HUES48 (cell line): ENCODE measurements at regions not wholly inside any gene's neighbourhood (a gene's known extent, or its start where the extent isn't known, plus 50 kb on each side); places are given as distances from the start of the nearest gene placed in this dataset.
A peak's percentile ranks its signal among the peaks of the same experiment; 100 is the strongest.
"Not testable (repeated sequence)": the region's sequence is repeated elsewhere in the genome, so short reads cannot be mapped to it uniquely, and the experiment has no call there.

Experiments used
- H3K27ac ChIP-seq: one replicate; pipeline ENCODE4 v1.7.0; 2013; ENCODE audit warnings: low read depth, low read length, inconsistent platforms
- H3K27me3 ChIP-seq: 2 replicates; pipeline ENCODE4 v1.6.1; 2013; ENCODE audit warnings: mild to moderate bottlenecking, low read length; ENCODE audit not compliant: control insufficient read depth, insufficient read depth
- H3K36me3 ChIP-seq: 2 replicates; pipeline ENCODE4 v1.6.1; 2013; ENCODE audit warnings: low read length; ENCODE audit not compliant: control insufficient read depth, insufficient read depth
- H3K4me1 ChIP-seq: 2 replicates; pipeline ENCODE4 v1.6.1; 2013; ENCODE audit warnings: mild to moderate bottlenecking, low read length; ENCODE audit not compliant: control insufficient read depth, insufficient read depth
- H3K4me3 ChIP-seq: 2 replicates; pipeline ENCODE4 v1.5.1; 2013; ENCODE audit warnings: mild to moderate bottlenecking, low read depth, low read length
- H3K9ac ChIP-seq: 2 replicates; pipeline ENCODE4 v1.6.1; 2013; ENCODE audit warnings: mild to moderate bottlenecking, low read depth, low read length, moderate library complexity
- H3K9me3 ChIP-seq: 2 replicates; pipeline ENCODE4 v1.6.1; 2013; ENCODE audit warnings: low read length; ENCODE audit not compliant: control insufficient read depth, insufficient read depth

DNA sequence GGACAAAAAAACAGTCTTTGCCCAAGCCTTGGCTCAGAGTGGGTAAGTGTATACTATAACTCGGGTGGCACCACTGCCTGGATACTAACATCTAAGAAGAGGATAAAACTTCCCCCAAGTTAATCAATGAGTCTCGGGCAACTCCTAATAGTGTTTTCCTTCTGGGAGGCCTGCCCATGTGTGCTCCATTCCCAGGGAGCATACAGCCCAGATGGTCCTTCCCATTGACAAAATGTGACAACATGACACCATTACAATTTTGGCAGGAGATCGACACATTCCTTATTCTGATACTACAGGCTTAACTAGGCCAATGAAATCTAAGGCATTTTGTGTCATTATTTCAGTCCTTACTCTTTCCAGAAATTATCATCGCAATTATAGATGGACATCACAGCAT is 52.7 kb upstream of the CRIM1 start:
- Histone ChIP-seq H3K9ac (no peak overlapping the region), H3K4me3 (no peak overlapping the region), H3K27ac (no peak overlapping the region), H3K36me3 (no peaks in the 10 kb centered on the region), H3K9me3 (no peaks in the 10 kb centered on the region), H3K27me3 (no peaks in the 10 kb centered on the region), H3K4me1 (no peaks in the 10 kb centered on the region)

DNA sequence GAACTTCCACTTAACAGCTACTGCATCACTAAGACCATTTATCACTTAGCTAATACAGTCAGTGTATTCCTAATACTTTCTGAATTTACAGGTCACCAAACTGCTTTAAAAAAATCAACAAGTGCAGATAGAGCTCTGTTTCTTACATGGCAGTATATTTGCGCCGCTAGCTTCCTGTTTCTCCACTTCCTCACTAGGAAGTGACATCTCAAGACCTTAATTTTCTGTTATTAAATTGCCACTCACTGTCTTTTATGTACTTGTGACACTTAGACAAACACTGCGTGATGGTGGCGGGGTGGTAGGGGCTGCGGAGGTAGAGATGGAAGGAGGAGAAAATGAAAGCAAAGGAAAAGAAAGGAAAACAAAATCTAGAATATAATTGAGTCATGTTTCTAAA is 53.7 kb upstream of the CRIM1 start:
- H3K27ac ChIP-seq = no peak overlapping the region
- H3K4me1 ChIP-seq = peaks cover 3% of the 10 kb centered on the region
- no peak overlapping the region for H3K9ac ChIP-seq
- H3K27me3 ChIP-seq = no peaks in the 10 kb centered on the region
- H3K4me3 ChIP-seq = no peak overlapping the region
- H3K36me3 ChIP-seq = no peaks in the 10 kb centered on the region
- no peaks in the 10 kb centered on the region for H3K9me3 ChIP-seq

DNA sequence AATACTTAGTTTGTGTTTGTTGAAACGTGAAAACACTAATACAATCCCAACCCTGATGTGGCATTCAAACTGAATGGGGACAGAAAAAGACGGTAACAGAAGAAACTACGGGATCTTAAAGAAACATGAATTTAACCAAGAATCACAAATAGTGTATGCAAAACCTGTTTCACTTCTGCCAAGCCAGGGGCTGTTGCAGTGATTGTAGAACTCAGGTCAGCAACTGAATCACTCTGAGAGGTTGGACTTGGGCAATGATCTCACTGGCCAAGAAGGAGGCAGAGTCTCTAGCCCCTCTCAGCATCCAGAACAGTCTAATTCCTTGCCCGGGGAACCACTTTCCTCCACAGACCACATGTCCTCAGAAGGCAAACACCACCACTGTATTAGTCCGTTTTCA is 54.9 kb upstream of the CRIM1 start:
- Histone ChIP-seq H3K4me1 (peaks cover 11% of the 10 kb centered on the region), H3K9me3 (no peaks in the 10 kb centered on the region), H3K9ac (no peak overlapping the region), H3K4me3 (no peak overlapping the region), H3K27ac (no peak overlapping the region), H3K27me3 (no peaks in the 10 kb centered on the region), H3K36me3 (no peaks in the 10 kb centered on the region)

DNA sequence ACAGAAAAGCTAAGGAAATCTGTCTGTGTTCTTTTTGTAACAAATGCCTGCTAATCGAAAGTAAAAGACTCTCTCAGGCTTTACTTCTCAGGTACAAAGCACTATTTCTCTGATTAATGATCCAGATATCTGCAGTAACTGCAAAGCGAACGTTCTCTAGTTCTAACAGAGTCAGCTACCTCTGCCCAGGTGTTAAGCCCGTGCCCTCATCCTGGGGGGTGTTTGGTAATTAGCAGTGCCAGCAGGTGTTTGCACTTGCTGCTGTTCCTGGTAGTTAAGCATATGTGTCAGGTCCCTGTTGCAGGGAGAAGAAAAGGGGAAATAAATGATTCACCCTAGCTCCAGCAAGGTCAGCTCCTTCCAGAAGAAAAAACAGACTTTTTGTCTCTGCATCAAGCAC is 58.8 kb upstream of the CRIM1 start:
- Histone ChIP-seq H3K27ac (no peak overlapping the region), H3K27me3 (no peaks in the 10 kb centered on the region), H3K9me3 (no peaks in the 10 kb centered on the region), H3K4me1 (peaks cover 13% of the 10 kb centered on the region), H3K4me3 (no peak overlapping the region), H3K9ac (no peak overlapping the region), H3K36me3 (no peaks in the 10 kb centered on the region)

DNA sequence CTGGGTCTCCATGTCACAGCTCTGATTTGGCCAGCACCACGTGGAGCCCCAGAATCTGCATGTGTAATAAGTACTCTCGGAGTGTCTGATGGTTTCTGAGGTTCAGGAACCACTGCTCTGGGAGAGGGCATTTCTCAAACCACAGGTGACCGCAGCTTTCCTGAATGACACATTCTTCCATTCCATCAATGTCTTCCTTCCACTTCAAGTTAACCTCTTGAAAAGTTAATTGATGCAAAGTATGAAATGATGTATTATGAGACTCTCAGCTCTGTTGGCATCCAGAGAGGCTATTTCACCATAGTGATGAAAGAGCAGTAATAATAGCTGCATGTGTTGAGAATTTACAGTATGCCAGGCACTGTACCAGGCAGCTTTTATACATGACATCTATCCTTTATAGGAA is 61.3 kb upstream of the CRIM1 start:
- no peaks in the 10 kb centered on the region for H3K9me3 ChIP-seq
- H3K9ac ChIP-seq = no peak overlapping the region
- H3K36me3 ChIP-seq = no peaks in the 10 kb centered on the region
- H3K27me3 ChIP-seq = no peaks in the 10 kb centered on the region
- H3K4me1 ChIP-seq = peaks cover 18% of the 10 kb centered on the region
- H3K27ac ChIP-seq = no peak overlapping the region
- no peak overlapping the region for H3K4me3 ChIP-seq

DNA sequence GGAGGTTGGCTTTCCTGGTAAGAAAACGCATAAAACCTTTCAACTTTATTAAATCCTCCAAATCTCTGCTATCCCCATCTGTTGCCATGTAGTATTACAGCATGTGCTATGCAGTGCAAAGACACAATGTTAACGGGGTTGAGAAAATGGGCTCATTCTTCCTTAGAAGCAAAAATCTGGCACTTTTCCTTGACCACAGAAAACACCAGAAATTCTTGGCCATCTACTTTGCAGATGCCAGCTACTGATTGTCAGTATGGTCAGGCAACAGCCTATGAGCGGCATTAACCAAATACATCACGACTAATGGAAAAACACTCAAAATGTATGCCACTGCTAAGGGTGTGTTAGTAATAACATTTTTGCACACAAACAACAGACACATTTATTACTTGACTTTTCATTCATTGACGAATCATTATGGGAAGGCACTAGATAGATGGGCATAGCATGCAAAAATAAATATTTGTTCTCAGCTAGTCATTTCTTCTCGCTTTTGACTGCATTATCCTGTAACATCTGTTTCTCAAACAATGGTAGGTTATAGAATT is 65.2 kb upstream of the CRIM1 start:
- Histone ChIP-seq H3K4me1 (peaks cover 8% of the 10 kb centered on the region; the same call in 1 of the 2 replicates), H3K9me3 (no peaks in the 10 kb centered on the region), H3K9ac (no peak overlapping the region), H3K27me3 (no peaks in the 10 kb centered on the region), H3K4me3 (no peak overlapping the region), H3K36me3 (no peaks in the 10 kb centered on the region), H3K27ac (no peak overlapping the region)

DNA sequence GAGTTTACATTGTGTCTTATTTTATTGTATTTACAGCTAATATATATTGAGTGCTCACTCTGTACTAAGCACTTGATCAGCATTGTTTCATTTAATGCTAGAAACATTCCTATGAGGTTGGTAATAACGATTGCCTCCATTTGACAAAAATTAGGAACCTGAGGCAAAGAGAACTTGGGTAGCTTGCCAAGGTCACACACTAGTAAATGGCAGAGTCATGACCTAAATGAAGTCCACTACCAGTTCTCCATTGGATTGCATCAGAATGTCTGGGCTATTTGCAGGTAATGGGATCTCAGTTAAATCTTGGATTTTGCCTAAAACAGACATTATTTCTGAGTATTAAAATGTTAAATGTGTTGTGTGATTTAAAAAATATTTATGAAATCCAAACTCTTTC is 65.8 kb upstream of the CRIM1 start:
- no peak overlapping the region for H3K4me3 ChIP-seq
- no peaks in the 10 kb centered on the region for H3K27me3 ChIP-seq
- H3K36me3 ChIP-seq = no peaks in the 10 kb centered on the region
- peaks cover 8% of the 10 kb centered on the region; the same call in 1 of the 2 replicates for H3K4me1 ChIP-seq
- H3K9ac ChIP-seq = no peak overlapping the region
- no peaks in the 10 kb centered on the region for H3K9me3 ChIP-seq
- no peak overlapping the region for H3K27ac ChIP-seq

DNA sequence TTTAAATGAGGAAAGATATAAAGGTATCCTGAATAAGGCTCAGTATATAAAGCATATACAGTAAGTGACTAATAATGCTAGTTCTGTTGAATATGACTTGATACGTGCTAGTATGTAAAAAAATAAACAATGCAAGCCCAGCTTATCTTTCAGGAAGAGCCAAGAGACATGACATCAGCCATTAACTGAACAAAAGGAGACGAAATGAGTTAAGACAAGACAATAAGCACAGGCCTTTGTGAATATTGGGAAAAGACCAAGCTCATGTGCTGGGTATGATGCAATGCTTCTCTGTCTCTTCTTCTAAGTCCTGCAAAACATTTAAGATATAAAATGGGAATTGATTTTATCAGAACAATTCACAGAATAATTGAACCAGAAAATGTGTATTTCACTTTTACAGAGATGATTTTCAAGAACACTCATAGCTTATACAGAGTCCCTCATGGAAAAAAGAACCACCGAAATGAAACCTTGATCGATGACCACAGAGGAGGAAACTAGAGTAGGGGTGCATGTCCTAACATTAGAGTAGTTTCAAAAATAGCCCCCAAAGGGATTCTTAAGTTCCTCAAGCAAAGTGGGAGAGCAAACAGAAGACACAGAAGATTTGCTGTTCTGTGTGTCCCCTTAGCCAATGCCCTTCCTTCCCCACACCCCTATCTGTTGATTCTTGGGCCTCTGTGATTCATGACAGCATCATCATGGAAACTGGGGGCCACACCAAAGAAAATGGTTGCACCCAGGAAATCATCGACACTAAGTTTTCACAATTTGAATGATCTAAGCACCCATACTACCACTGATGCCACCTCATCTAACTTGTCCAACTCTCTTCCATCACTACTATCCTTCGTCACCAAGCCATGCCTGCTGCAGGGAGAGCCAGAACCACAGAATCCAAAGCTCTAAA is 68.0 kb upstream of the CRIM1 start:
- Histone ChIP-seq H3K9ac (no peak overlapping the region), H3K36me3 (no peaks in the 10 kb centered on the region), H3K27me3 (no peaks in the 10 kb centered on the region), H3K4me3 (no peak overlapping the region), H3K9me3 (peaks cover 3% of the 10 kb centered on the region; the same call in 1 of the 2 replicates), H3K4me1 (peaks cover 6% of the 10 kb centered on the region; the same call in 1 of the 2 replicates), H3K27ac (no peak overlapping the region)

DNA sequence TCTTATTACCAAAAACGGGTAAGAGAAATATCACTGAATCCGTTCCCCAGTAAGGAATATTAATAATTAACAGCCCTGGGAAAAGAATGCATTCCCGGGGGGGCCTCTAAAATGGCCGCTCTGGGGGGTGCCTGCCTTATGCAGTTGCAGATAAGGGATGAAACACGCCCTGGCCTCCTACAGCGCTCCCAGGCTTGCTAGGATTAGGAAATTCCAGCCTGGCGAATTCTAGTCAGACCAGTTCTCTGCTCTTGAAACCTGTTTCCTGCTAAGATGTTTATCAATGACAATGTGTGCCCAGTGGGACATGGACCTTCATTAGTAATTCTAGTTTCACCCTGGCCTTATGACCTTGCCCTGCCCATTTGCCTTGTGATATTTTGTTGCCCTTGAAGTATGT is 76.1 kb upstream of the CRIM1 start:
- not testable (repeated sequence) for H3K36me3 ChIP-seq, H3K9ac ChIP-seq, H3K4me1 ChIP-seq, H3K27me3 ChIP-seq, H3K4me3 ChIP-seq
- H3K27ac ChIP-seq = peak overlapping the region; percentile 52
- H3K9me3 ChIP-seq = peaks cover 40% of the 10 kb centered on the region

DNA sequence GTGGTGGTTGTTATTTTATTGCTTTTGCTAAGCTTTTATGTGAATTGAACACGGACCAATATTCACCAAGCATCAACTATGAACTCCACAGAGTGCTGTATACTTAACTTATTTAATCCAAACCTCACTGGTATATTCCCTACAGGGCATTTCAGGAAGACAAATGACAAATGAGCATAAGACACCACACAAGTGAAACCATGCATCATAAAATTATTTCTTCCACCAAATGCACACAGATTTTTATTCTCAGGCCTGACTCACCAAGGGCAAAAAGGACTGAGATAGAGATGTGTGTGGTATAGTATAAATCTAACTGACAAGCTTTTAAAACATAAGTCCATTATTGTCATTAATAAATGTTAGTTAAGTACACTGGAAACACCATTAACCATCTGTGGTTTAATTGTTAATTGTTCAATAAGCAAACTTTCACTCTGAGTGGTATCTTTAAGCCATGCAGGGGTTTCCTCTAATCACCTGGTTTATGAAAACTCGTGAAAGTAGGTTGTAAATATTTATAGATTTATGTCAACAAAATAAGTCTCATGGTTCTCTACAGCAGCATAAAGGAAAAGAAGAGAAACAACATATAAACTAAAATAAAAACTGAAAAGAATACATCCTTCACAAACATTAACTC is 77.6 kb upstream of the CRIM1 start:
- Histone ChIP-seq H3K4me3 (no peak overlapping the region; the same call in 1 of the 2 replicates), H3K9me3 (peaks cover 37% of the 10 kb centered on the region), H3K27me3 (no peaks in the 10 kb centered on the region)

More for the DNA sequence above, 77.6 kb upstream of the CRIM1 start:
- Histone ChIP-seq H3K4me1 (no peaks in the 10 kb centered on the region), H3K27ac (no peak overlapping the region), H3K9ac (no peak overlapping the region), H3K36me3 (no peaks in the 10 kb centered on the region)
